WTC11 (cell line): ENCODE measurements at regions not wholly inside any gene's neighbourhood (a gene's known extent, or its start where the extent isn't known, plus 50 kb on each side); places are given as distances from the start of the nearest gene placed in this dataset.
A peak's percentile ranks its signal among the peaks of the same experiment; 100 is the strongest.

Experiments used
- ATAC-seq: fragments of 200-7000 bp; cut with Tn5 transposase; 2 replicates; pipeline ENCODE4 v1.10.0; 2021; ENCODE audit warnings: mild to moderate bottlenecking, moderate library complexity
- CTCF ChIA-PET: fragments of 300-600 bp; sonication (Branson Sonifier 250); formaldehyde crosslinking; loops from one replicate; lab custom pipeline; 2021; ENCODE audit warnings: antibody characterized with exemption; lab: Charles Lee
- POLR2A ChIA-PET: fragments of 350-600 bp; sonication (Branson Sonifier 250); formaldehyde crosslinking; loops from one replicate; lab custom pipeline; 2021; ENCODE audit warnings: antibody characterized with exemption; lab: Charles Lee
- DNase-seq: peaks from one replicate; pipeline ENCODE4 v3.0.0; 2021; ENCODE audit warnings: low spot score
- H3K27ac Mint-ChIP-seq: 2 replicates; pipeline ENCODE4 v1.8.0; 2021; ENCODE audit warnings: mixed read lengths
- H3K27me3 Mint-ChIP-seq: 2 replicates; pipeline ENCODE4 v1.8.0; 2021; ENCODE audit warnings: low read depth, mild to moderate bottlenecking, moderate library complexity, mixed read lengths
- H3K36me3 Mint-ChIP-seq: 2 replicates; pipeline ENCODE4 v1.8.0; 2021; ENCODE audit warnings: mixed read lengths
- H3K4me1 Mint-ChIP-seq: 2 replicates; pipeline ENCODE4 v1.8.0; 2022; ENCODE audit warnings: mixed read lengths
- H3K4me3 Mint-ChIP-seq: 2 replicates; pipeline ENCODE4 v1.8.0; 2021; ENCODE audit warnings: mild to moderate bottlenecking, moderate library complexity, mixed read lengths
- H3K9me3 Mint-ChIP-seq: 2 replicates; pipeline ENCODE4 v1.8.0; 2021; ENCODE audit warnings: mixed read lengths
- ETV6 ChIP-seq: sonication (generic); formaldehyde crosslinking; IDR thresholded peaks from 2 replicates; pipeline ENCODE4 v1.8.1; 2022; ENCODE audit warnings: mild to moderate bottlenecking, missing genetic modification reagents
- HMGA2 ChIP-seq: fragments of 250-450 bp; sonication (Bioruptor Pico); IDR thresholded peaks from 2 replicates; pipeline ENCODE4 v1.4.0; 2021; ENCODE audit warnings: mild to moderate bottlenecking, moderate library complexity
- IRF2 ChIP-seq: sonication (generic); formaldehyde crosslinking; IDR thresholded peaks from 2 replicates; pipeline ENCODE4 v1.8.0; 2022; ENCODE audit warnings: low read depth, missing genetic modification reagents, borderline replicate concordance
- MXD4 ChIP-seq: fragments of 250-450 bp; sonication (Bioruptor Pico); IDR thresholded peaks from 2 replicates; pipeline ENCODE4 v1.8.0; 2021; ENCODE audit warnings: mild to moderate bottlenecking, moderate library complexity, borderline replicate concordance
- ZBTB21 ChIP-seq: sonication (generic); formaldehyde crosslinking; IDR thresholded peaks from 2 replicates; pipeline ENCODE4 v1.8.1; 2023; ENCODE audit warnings: mild to moderate bottlenecking, missing genetic modification reagents, borderline replicate concordance
- ZNF263 ChIP-seq: sonication (generic); formaldehyde crosslinking; IDR thresholded peaks from 2 replicates; pipeline ENCODE4 v1.8.1; 2022; ENCODE audit warnings: low read depth, mild to moderate bottlenecking, moderate library complexity, missing genetic modification reagents
- TF ChIP-seq, protein P1 (sequence below): sonication (generic); formaldehyde crosslinking; IDR thresholded peaks from 2 replicates; pipeline ENCODE4 v1.8.1; 2023; ENCODE audit warnings: mild to moderate bottlenecking, missing genetic modification reagents, borderline replicate concordance
- TF ChIP-seq, protein P2 (sequence below): sonication (generic); formaldehyde crosslinking; IDR thresholded peaks from 2 replicates; pipeline ENCODE4 v1.8.0; 2023; ENCODE audit warnings: missing genetic modification reagents, mild to moderate bottlenecking, borderline replicate concordance
- TF ChIP-seq, protein P3 (sequence below): sonication (generic); formaldehyde crosslinking; IDR thresholded peaks from 2 replicates; pipeline ENCODE4 v1.8.0; 2022; ENCODE audit warnings: mild to moderate bottlenecking, missing genetic modification reagents
- TF ChIP-seq, protein P4 (sequence below): sonication (generic); formaldehyde crosslinking; IDR thresholded peaks from 2 replicates; pipeline ENCODE4 v1.8.1; 2022; ENCODE audit warnings: mild to moderate bottlenecking, moderate library complexity, missing genetic modification reagents
- TF ChIP-seq, protein P5 (sequence below): sonication (generic); formaldehyde crosslinking; IDR thresholded peaks from 2 replicates; pipeline ENCODE4 v1.8.0; 2022; ENCODE audit warnings: mild to moderate bottlenecking, missing genetic modification reagents
- TF ChIP-seq, protein P6 (sequence below): sonication (generic); formaldehyde crosslinking; IDR thresholded peaks from 2 replicates; pipeline ENCODE4 v1.8.1; 2022; ENCODE audit warnings: low read depth, mild to moderate bottlenecking, moderate library complexity, missing genetic modification reagents, borderline replicate concordance
- TF ChIP-seq, protein P7 (sequence below): fragments of 250-450 bp; sonication (Bioruptor Pico); IDR thresholded peaks from 2 replicates; pipeline ENCODE4 v1.9.0; 2021; ENCODE audit warnings: mild to moderate bottlenecking
- TF ChIP-seq, protein P8 (sequence below): sonication (generic); formaldehyde crosslinking; IDR thresholded peaks from 2 replicates; pipeline ENCODE4 v1.8.0; 2022; ENCODE audit warnings: mild to moderate bottlenecking, missing genetic modification reagents

DNA sequence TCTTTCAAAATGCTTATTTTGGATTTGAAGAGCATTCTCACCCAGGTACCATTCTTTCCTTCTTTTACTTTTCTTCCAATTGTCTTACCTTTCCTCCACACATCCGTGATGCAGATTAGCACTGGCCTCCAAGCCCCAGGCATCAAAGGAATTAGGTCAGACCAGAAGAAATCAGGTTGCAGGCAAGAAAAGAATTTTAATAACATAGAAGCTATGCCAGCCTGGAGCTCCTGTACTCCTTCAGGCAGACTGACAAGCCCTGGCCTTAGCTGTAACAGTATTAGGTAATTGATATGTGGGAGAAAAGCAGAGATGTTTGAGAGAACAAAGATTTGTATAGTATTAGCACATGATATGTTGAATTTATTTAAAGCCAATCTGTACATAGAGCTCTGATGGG is 390.4 kb upstream of the ADGRL2 start:
- ChIA-PET CTCF (no interaction called here), POLR2A (interaction anchor here (0.5 kb wide), 1 partner anchor 749 kb away, joined by 4 read pairs; no protein-coding TSS in a partner anchor)
- H3K27me3 Mint-ChIP-seq = no peaks in the 10 kb centered on the region
- ATAC-seq (no peak), DNase-seq (no peak)
- H3K4me1 Mint-ChIP-seq = peaks cover 87% of the 10 kb centered on the region
- H3K36me3 Mint-ChIP-seq = no peaks in the 10 kb centered on the region
- no peaks in the 10 kb centered on the region for H3K9me3 Mint-ChIP-seq
- no peak overlapping the region for H3K4me3 Mint-ChIP-seq
- peak overlapping the region; percentile 10; the same call in 1 of the 2 replicates for H3K27ac Mint-ChIP-seq
- TF ChIP-seq, protein P1, sequence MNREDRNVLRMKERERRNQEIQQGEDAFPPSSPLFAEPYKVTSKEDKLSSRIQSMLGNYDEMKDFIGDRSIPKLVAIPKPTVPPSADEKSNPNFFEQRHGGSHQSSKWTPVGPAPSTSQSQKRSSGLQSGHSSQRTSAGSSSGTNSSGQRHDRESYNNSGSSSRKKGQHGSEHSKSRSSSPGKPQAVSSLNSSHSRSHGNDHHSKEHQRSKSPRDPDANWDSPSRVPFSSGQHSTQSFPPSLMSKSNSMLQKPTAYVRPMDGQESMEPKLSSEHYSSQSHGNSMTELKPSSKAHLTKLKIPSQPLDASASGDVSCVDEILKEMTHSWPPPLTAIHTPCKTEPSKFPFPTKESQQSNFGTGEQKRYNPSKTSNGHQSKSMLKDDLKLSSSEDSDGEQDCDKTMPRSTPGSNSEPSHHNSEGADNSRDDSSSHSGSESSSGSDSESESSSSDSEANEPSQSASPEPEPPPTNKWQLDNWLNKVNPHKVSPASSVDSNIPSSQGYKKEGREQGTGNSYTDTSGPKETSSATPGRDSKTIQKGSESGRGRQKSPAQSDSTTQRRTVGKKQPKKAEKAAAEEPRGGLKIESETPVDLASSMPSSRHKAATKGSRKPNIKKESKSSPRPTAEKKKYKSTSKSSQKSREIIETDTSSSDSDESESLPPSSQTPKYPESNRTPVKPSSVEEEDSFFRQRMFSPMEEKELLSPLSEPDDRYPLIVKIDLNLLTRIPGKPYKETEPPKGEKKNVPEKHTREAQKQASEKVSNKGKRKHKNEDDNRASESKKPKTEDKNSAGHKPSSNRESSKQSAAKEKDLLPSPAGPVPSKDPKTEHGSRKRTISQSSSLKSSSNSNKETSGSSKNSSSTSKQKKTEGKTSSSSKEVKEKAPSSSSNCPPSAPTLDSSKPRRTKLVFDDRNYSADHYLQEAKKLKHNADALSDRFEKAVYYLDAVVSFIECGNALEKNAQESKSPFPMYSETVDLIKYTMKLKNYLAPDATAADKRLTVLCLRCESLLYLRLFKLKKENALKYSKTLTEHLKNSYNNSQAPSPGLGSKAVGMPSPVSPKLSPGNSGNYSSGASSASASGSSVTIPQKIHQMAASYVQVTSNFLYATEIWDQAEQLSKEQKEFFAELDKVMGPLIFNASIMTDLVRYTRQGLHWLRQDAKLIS = no peak
- TF ChIP-seq, protein P2, sequence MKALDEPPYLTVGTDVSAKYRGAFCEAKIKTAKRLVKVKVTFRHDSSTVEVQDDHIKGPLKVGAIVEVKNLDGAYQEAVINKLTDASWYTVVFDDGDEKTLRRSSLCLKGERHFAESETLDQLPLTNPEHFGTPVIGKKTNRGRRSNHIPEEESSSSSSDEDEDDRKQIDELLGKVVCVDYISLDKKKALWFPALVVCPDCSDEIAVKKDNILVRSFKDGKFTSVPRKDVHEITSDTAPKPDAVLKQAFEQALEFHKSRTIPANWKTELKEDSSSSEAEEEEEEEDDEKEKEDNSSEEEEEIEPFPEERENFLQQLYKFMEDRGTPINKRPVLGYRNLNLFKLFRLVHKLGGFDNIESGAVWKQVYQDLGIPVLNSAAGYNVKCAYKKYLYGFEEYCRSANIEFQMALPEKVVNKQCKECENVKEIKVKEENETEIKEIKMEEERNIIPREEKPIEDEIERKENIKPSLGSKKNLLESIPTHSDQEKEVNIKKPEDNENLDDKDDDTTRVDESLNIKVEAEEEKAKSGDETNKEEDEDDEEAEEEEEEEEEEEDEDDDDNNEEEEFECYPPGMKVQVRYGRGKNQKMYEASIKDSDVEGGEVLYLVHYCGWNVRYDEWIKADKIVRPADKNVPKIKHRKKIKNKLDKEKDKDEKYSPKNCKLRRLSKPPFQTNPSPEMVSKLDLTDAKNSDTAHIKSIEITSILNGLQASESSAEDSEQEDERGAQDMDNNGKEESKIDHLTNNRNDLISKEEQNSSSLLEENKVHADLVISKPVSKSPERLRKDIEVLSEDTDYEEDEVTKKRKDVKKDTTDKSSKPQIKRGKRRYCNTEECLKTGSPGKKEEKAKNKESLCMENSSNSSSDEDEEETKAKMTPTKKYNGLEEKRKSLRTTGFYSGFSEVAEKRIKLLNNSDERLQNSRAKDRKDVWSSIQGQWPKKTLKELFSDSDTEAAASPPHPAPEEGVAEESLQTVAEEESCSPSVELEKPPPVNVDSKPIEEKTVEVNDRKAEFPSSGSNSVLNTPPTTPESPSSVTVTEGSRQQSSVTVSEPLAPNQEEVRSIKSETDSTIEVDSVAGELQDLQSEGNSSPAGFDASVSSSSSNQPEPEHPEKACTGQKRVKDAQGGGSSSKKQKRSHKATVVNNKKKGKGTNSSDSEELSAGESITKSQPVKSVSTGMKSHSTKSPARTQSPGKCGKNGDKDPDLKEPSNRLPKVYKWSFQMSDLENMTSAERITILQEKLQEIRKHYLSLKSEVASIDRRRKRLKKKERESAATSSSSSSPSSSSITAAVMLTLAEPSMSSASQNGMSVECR (CRISPR knock-in tag) = no peak
- TF ChIP-seq HMGA2 (CRISPR knock-in tag) = no peak
- TF ChIP-seq, protein P3, sequence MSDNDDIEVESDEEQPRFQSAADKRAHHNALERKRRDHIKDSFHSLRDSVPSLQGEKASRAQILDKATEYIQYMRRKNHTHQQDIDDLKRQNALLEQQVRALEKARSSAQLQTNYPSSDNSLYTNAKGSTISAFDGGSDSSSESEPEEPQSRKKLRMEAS (CRISPR knock-in tag) = no peak
- TF ChIP-seq, protein P4, sequence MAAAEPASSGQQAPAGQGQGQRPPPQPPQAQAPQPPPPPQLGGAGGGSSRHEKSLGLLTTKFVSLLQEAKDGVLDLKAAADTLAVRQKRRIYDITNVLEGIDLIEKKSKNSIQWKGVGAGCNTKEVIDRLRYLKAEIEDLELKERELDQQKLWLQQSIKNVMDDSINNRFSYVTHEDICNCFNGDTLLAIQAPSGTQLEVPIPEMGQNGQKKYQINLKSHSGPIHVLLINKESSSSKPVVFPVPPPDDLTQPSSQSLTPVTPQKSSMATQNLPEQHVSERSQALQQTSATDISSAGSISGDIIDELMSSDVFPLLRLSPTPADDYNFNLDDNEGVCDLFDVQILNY (CRISPR knock-in tag) = no peak
- TF ChIP-seq, protein P5, sequence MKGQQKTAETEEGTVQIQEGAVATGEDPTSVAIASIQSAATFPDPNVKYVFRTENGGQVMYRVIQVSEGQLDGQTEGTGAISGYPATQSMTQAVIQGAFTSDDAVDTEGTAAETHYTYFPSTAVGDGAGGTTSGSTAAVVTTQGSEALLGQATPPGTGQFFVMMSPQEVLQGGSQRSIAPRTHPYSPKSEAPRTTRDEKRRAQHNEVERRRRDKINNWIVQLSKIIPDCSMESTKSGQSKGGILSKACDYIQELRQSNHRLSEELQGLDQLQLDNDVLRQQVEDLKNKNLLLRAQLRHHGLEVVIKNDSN = no peak
- TF ChIP-seq, protein P6, sequence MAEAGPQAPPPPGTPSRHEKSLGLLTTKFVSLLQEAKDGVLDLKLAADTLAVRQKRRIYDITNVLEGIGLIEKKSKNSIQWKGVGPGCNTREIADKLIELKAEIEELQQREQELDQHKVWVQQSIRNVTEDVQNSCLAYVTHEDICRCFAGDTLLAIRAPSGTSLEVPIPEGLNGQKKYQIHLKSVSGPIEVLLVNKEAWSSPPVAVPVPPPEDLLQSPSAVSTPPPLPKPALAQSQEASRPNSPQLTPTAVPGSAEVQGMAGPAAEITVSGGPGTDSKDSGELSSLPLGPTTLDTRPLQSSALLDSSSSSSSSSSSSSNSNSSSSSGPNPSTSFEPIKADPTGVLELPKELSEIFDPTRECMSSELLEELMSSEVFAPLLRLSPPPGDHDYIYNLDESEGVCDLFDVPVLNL (CRISPR knock-in tag) = no peak
- TF ChIP-seq IRF2 (CRISPR knock-in tag) = no peak
- TF ChIP-seq, protein P7, sequence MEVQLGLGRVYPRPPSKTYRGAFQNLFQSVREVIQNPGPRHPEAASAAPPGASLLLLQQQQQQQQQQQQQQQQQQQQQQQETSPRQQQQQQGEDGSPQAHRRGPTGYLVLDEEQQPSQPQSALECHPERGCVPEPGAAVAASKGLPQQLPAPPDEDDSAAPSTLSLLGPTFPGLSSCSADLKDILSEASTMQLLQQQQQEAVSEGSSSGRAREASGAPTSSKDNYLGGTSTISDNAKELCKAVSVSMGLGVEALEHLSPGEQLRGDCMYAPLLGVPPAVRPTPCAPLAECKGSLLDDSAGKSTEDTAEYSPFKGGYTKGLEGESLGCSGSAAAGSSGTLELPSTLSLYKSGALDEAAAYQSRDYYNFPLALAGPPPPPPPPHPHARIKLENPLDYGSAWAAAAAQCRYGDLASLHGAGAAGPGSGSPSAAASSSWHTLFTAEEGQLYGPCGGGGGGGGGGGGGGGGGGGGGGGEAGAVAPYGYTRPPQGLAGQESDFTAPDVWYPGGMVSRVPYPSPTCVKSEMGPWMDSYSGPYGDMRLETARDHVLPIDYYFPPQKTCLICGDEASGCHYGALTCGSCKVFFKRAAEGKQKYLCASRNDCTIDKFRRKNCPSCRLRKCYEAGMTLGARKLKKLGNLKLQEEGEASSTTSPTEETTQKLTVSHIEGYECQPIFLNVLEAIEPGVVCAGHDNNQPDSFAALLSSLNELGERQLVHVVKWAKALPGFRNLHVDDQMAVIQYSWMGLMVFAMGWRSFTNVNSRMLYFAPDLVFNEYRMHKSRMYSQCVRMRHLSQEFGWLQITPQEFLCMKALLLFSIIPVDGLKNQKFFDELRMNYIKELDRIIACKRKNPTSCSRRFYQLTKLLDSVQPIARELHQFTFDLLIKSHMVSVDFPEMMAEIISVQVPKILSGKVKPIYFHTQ = no peak
- no peak for TF ChIP-seq MXD4 (CRISPR knock-in tag)
- no peak for TF ChIP-seq ZNF263 (CRISPR knock-in tag)
- no peak for TF ChIP-seq ETV6 (CRISPR knock-in tag)
- TF ChIP-seq, protein P8, sequence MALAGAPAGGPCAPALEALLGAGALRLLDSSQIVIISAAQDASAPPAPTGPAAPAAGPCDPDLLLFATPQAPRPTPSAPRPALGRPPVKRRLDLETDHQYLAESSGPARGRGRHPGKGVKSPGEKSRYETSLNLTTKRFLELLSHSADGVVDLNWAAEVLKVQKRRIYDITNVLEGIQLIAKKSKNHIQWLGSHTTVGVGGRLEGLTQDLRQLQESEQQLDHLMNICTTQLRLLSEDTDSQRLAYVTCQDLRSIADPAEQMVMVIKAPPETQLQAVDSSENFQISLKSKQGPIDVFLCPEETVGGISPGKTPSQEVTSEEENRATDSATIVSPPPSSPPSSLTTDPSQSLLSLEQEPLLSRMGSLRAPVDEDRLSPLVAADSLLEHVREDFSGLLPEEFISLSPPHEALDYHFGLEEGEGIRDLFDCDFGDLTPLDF = no peak
- no peak for TF ChIP-seq ZBTB21
